Prostate gland (tissue), 2 donors: ENCODE measurements at regions not wholly inside any gene's neighbourhood (a gene's known extent, or its start where the extent isn't known, plus 50 kb on each side); places are given as distances from the start of the nearest gene placed in this dataset.

Experiments
- POLR2A ChIP-seq: fragments of 450-650 bp; IDR thresholded peaks from one replicate; pipeline ENCODE4 v1.6.1; 2016; ENCODE audit warnings: antibody characterized with exemption, mild to moderate bottlenecking
- POLR2AphosphoS5 ChIP-seq: sonication (generic); formaldehyde crosslinking; IDR thresholded peaks from one replicate; pipeline ENCODE4 v1.6.1; 2017; ENCODE audit warnings: antibody characterized with exemption
- TF ChIP-seq, protein P1 (sequence below), 4 experiments: fragments of 200-600 bp in 2 of 4; fragments of 450-650 bp in 2 of 4; sonication (generic) in 2 of 4; IDR thresholded peaks; 1 replicate in 3 of 4; 2 replicates in 1 of 4; pipeline ENCODE4 v1.5.1; 2016 to 2019; ENCODE audit warnings: antibody characterized with exemption in 4 of 4, mild to moderate bottlenecking in 2 of 4, moderate library complexity in 2 of 4

DNA sequence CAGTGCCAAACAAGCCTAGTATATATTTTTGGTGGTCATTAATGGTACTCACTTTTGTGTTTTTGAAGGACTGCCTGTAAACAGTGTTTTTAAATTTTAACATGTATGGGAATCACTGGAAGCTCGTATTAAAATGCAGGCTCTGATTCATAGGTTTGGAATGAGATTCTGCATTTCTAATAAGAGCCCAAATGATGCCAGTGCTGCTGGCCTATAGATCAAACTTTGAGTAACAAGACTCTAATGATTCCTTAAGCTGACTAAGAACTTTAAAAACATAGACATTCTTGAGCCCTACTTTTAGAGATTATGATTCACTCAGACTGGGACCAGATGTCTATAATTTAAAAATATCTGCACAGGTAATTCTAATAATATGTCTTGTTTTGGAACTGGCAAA lies 823.2 kb upstream of the LCORL start:
- TF ChIP-seq, protein P1, sequence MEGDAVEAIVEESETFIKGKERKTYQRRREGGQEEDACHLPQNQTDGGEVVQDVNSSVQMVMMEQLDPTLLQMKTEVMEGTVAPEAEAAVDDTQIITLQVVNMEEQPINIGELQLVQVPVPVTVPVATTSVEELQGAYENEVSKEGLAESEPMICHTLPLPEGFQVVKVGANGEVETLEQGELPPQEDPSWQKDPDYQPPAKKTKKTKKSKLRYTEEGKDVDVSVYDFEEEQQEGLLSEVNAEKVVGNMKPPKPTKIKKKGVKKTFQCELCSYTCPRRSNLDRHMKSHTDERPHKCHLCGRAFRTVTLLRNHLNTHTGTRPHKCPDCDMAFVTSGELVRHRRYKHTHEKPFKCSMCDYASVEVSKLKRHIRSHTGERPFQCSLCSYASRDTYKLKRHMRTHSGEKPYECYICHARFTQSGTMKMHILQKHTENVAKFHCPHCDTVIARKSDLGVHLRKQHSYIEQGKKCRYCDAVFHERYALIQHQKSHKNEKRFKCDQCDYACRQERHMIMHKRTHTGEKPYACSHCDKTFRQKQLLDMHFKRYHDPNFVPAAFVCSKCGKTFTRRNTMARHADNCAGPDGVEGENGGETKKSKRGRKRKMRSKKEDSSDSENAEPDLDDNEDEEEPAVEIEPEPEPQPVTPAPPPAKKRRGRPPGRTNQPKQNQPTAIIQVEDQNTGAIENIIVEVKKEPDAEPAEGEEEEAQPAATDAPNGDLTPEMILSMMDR (IDR thresholded peaks at IDR 0.05) = no peak
- TF ChIP-seq POLR2A = no peak
- TF ChIP-seq POLR2AphosphoS5 = no peak
